Dendritic cell treated with granulocyte-macrophage colony-stimulating factor and Interleukin-4, amounts not matched to agents 40 ng/mL and 50 ng/mL, for 4 days (primary cell): ENCODE measurements at regions not wholly inside any gene's neighbourhood (a gene's known extent, or its start where the extent isn't known, plus 50 kb on each side); places are given as distances from the start of the nearest gene placed in this dataset.

ENCODE experiments used
- H3K27ac Mint-ChIP-seq: one replicate; pipeline ENCODE4 v1.8.0; 2022; ENCODE audit warnings: mild to moderate bottlenecking, mixed read lengths
- H3K27me3 Mint-ChIP-seq: one replicate; pipeline ENCODE4 v1.8.0; 2022; ENCODE audit warnings: mild to moderate bottlenecking, mixed read lengths
- H3K36me3 Mint-ChIP-seq: one replicate; pipeline ENCODE4 v1.8.0; 2022; ENCODE audit warnings: low read depth, mixed read lengths
- H3K4me1 Mint-ChIP-seq: one replicate; pipeline ENCODE4 v1.8.0; 2022; ENCODE audit warnings: low read depth, mixed read lengths
- H3K4me3 Mint-ChIP-seq: one replicate; pipeline ENCODE4 v1.8.0; 2022; ENCODE audit warnings: mild to moderate bottlenecking, moderate library complexity, mixed read lengths
- H3K9me3 Mint-ChIP-seq: one replicate; pipeline ENCODE4 v1.8.0; 2022; ENCODE audit warnings: mixed read lengths
- intact Hi-C: fragments of 100-400 bp; cut with micrococcal nuclease; formaldehyde crosslinking; loops from one replicate; pipeline ENCODE4 v1.15.0; 2022

- intact Hi-C loops, result no loop called here
- Mint-ChIP-seq H3K27me3 (no peaks in the 10 kb centered on the region), H3K4me3 (no peak overlapping the region), H3K4me1 (no peaks in the 10 kb centered on the region), H3K27ac (no peak overlapping the region), H3K9me3 (peaks cover 9% of the 10 kb centered on the region), H3K36me3 (no peaks in the 10 kb centered on the region)
These were observed 1349.2 kb downstream of the DSC3 start for GRCh38 chr18:29693334-29693733.

GRCh38 chr18:29681578-29681977, 1361.0 kb downstream of the DSC3 start:
- H3K36me3 Mint-ChIP-seq, result no peaks in the 10 kb centered on the region
- H3K27me3 Mint-ChIP-seq, result no peaks in the 10 kb centered on the region
- intact Hi-C loops, result no loop called here
- no peak overlapping the region for H3K27ac Mint-ChIP-seq
- H3K9me3 Mint-ChIP-seq, result peaks cover 35% of the 10 kb centered on the region
- no peaks in the 10 kb centered on the region for H3K4me1 Mint-ChIP-seq
- H3K4me3 Mint-ChIP-seq, result no peak overlapping the region

- no peaks in the 10 kb centered on the region for H3K9me3 Mint-ChIP-seq
- no peaks in the 10 kb centered on the region for H3K36me3 Mint-ChIP-seq
- intact Hi-C loops, result no loop called here
- no peaks in the 10 kb centered on the region for H3K27me3 Mint-ChIP-seq
- no peaks in the 10 kb centered on the region for H3K4me1 Mint-ChIP-seq
- H3K27ac Mint-ChIP-seq, result no peak overlapping the region
- no peak overlapping the region for H3K4me3 Mint-ChIP-seq
These were observed 1378.1 kb downstream of the DSC3 start for GRCh38 chr18:29664278-29665036.

GRCh38 chr18:29661924-29662323, 1380.6 kb downstream of the DSC3 start:
- H3K27ac Mint-ChIP-seq, result no peak overlapping the region
- H3K4me1 Mint-ChIP-seq, result no peaks in the 10 kb centered on the region
- intact Hi-C loops, result no loop called here
- no peak overlapping the region for H3K4me3 Mint-ChIP-seq
- H3K36me3 Mint-ChIP-seq, result no peaks in the 10 kb centered on the region
- no peaks in the 10 kb centered on the region for H3K27me3 Mint-ChIP-seq
- no peaks in the 10 kb centered on the region for H3K9me3 Mint-ChIP-seq

- no peaks in the 10 kb centered on the region for H3K4me1 Mint-ChIP-seq
- H3K27me3 Mint-ChIP-seq, result no peaks in the 10 kb centered on the region
- H3K4me3 Mint-ChIP-seq, result no peak overlapping the region
- H3K9me3 Mint-ChIP-seq, result peaks cover 8% of the 10 kb centered on the region
- intact Hi-C loops, result no loop called here
- no peaks in the 10 kb centered on the region for H3K36me3 Mint-ChIP-seq
- H3K27ac Mint-ChIP-seq, result no peak overlapping the region
These were observed 1381.8 kb downstream of the DSC3 start for GRCh38 chr18:29660777-29661176.

GRCh38 chr18:29653671-29654215, 1388.8 kb downstream of the DSC3 start:
- H3K4me3 Mint-ChIP-seq, result no peak overlapping the region
- no peaks in the 10 kb centered on the region for H3K36me3 Mint-ChIP-seq
- no peaks in the 10 kb centered on the region for H3K4me1 Mint-ChIP-seq
- H3K27me3 Mint-ChIP-seq, result no peaks in the 10 kb centered on the region
- H3K9me3 Mint-ChIP-seq, result peaks cover 42% of the 10 kb centered on the region
- intact Hi-C loops, result no loop called here
- no peak overlapping the region for H3K27ac Mint-ChIP-seq

GRCh38 chr18:29652797-29653196, 1389.7 kb downstream of the DSC3 start:
- no peaks in the 10 kb centered on the region for H3K36me3 Mint-ChIP-seq
- H3K27me3 Mint-ChIP-seq, result no peaks in the 10 kb centered on the region
- no peaks in the 10 kb centered on the region for H3K4me1 Mint-ChIP-seq
- intact Hi-C loops, result no loop called here
- no peak overlapping the region for H3K27ac Mint-ChIP-seq
- H3K4me3 Mint-ChIP-seq, result no peak overlapping the region
- peaks cover 42% of the 10 kb centered on the region for H3K9me3 Mint-ChIP-seq

GRCh38 chr18:29651122-29651680, 1391.3 kb downstream of the DSC3 start:
- no peaks in the 10 kb centered on the region for H3K4me1 Mint-ChIP-seq
- H3K27me3 Mint-ChIP-seq, result no peaks in the 10 kb centered on the region
- H3K4me3 Mint-ChIP-seq, result no peak overlapping the region
- H3K27ac Mint-ChIP-seq, result no peak overlapping the region
- H3K9me3 Mint-ChIP-seq, result peaks cover 39% of the 10 kb centered on the region
- H3K36me3 Mint-ChIP-seq, result no peaks in the 10 kb centered on the region
- intact Hi-C loops, result no loop called here

- Mint-ChIP-seq H3K4me3 (no peak overlapping the region), H3K36me3 (no peaks in the 10 kb centered on the region), H3K4me1 (no peaks in the 10 kb centered on the region), H3K27ac (no peak overlapping the region), H3K27me3 (no peaks in the 10 kb centered on the region), H3K9me3 (peaks cover 19% of the 10 kb centered on the region)
- intact Hi-C loops, result no loop called here
These were observed 1393.7 kb downstream of the DSC3 start for GRCh38 chr18:29648891-29649290.

GRCh38 chr18:29647700-29648099, 1394.8 kb downstream of the DSC3 start:
- Mint-ChIP-seq H3K4me3 (no peak overlapping the region), H3K36me3 (no peaks in the 10 kb centered on the region), H3K27ac (no peak overlapping the region), H3K9me3 (peaks cover 10% of the 10 kb centered on the region), H3K4me1 (no peaks in the 10 kb centered on the region), H3K27me3 (no peaks in the 10 kb centered on the region)
- intact Hi-C loops, result no loop called here

- no peak overlapping the region for H3K4me3 Mint-ChIP-seq
- H3K4me1 Mint-ChIP-seq, result no peaks in the 10 kb centered on the region
- no peaks in the 10 kb centered on the region for H3K27me3 Mint-ChIP-seq
- no peaks in the 10 kb centered on the region for H3K36me3 Mint-ChIP-seq
- intact Hi-C loops, result no loop called here
- peaks cover 9% of the 10 kb centered on the region for H3K9me3 Mint-ChIP-seq
- no peak overlapping the region for H3K27ac Mint-ChIP-seq
These were observed 1398.3 kb downstream of the DSC3 start for GRCh38 chr18:29644276-29644675.

GRCh38 chr18:29629493-29630036, 1413.0 kb downstream of the DSC3 start:
- no peaks in the 10 kb centered on the region for H3K27me3 Mint-ChIP-seq
- H3K36me3 Mint-ChIP-seq, result no peaks in the 10 kb centered on the region
- intact Hi-C loops, result no loop called here
- peaks cover under 1% of the 10 kb centered on the region for H3K9me3 Mint-ChIP-seq
- H3K4me3 Mint-ChIP-seq, result no peak overlapping the region
- no peaks in the 10 kb centered on the region for H3K4me1 Mint-ChIP-seq
- no peak overlapping the region for H3K27ac Mint-ChIP-seq

GRCh38 chr18:29626094-29626493, 1416.4 kb downstream of the DSC3 start:
- intact Hi-C loops, result no loop called here
- no peak overlapping the region for H3K27ac Mint-ChIP-seq
- H3K27me3 Mint-ChIP-seq, result no peaks in the 10 kb centered on the region
- no peaks in the 10 kb centered on the region for H3K4me1 Mint-ChIP-seq
- H3K9me3 Mint-ChIP-seq, result no peaks in the 10 kb centered on the region
- no peak overlapping the region for H3K4me3 Mint-ChIP-seq
- H3K36me3 Mint-ChIP-seq, result no peaks in the 10 kb centered on the region

GRCh38 chr18:29616867-29617266, 1425.7 kb downstream of the DSC3 start:
- H3K27me3 Mint-ChIP-seq, result no peaks in the 10 kb centered on the region
- H3K9me3 Mint-ChIP-seq, result no peaks in the 10 kb centered on the region
- no peaks in the 10 kb centered on the region for H3K4me1 Mint-ChIP-seq
- H3K27ac Mint-ChIP-seq, result no peak overlapping the region
- H3K4me3 Mint-ChIP-seq, result no peak overlapping the region
- intact Hi-C loops, result no loop called here
- H3K36me3 Mint-ChIP-seq, result no peaks in the 10 kb centered on the region
